NB4 (cell line): ENCODE measurements at regions not wholly inside any gene's neighbourhood (a gene's known extent, or its start where the extent isn't known, plus 50 kb on each side); places are given as distances from the start of the nearest gene placed in this dataset.

Source experiments
- MYC ChIP-seq: IDR thresholded peaks from 2 replicates; pipeline ENCODE4 v1.6.1; 2011; ENCODE audit warnings: low read depth, low read length
- POLR2A ChIP-seq: IDR thresholded peaks from 2 replicates; pipeline ENCODE4 v1.6.1; 2011; ENCODE audit warnings: mild to moderate bottlenecking; ENCODE audit not compliant: insufficient read length; ENCODE audit errors: extremely low read depth
- TF ChIP-seq, protein P1 (sequence below): IDR thresholded peaks from one replicate; pipeline ENCODE4 v1.5.1; 2012; ENCODE audit warnings: low read depth, low read length

DNA sequence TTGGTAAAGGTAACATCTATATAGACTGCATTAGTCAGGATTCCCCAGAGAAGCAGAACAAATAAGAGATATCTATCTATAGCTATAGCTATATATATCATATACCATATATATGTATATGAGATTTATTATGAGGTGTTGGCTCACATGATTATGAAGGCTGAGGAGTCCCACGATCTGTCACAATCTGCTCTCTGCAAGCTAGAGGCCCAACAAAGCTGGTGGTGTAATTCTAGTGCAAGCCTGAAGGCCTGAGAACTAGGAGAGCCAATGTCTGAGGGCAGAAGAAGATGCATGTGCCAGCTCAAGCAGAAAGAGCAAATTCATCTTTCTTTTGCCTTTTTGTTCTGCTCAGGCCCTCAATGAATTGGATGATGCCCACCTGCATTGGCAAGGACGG, 102.2 kb upstream of the PLPPR1 start:
- TF ChIP-seq, protein P1, sequence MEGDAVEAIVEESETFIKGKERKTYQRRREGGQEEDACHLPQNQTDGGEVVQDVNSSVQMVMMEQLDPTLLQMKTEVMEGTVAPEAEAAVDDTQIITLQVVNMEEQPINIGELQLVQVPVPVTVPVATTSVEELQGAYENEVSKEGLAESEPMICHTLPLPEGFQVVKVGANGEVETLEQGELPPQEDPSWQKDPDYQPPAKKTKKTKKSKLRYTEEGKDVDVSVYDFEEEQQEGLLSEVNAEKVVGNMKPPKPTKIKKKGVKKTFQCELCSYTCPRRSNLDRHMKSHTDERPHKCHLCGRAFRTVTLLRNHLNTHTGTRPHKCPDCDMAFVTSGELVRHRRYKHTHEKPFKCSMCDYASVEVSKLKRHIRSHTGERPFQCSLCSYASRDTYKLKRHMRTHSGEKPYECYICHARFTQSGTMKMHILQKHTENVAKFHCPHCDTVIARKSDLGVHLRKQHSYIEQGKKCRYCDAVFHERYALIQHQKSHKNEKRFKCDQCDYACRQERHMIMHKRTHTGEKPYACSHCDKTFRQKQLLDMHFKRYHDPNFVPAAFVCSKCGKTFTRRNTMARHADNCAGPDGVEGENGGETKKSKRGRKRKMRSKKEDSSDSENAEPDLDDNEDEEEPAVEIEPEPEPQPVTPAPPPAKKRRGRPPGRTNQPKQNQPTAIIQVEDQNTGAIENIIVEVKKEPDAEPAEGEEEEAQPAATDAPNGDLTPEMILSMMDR = no peak
- TF ChIP-seq POLR2A (no peak), MYC (no peak)
